Activated CD4-positive, alpha-beta T cell treated with anti-CD3 and anti-CD28 coated beads, Interleukin-2, amount 10 ng/mL, durations not matched to agents 7 days and 5 days (primary cell): ENCODE measurements at regions not wholly inside any gene's neighbourhood (a gene's known extent, or its start where the extent isn't known, plus 50 kb on each side); places are given as distances from the start of the nearest gene placed in this dataset.

Experiments
- CTCF ChIA-PET: fragments of 350-600 bp; sonication (Branson Sonifier 250); formaldehyde crosslinking; loops from one replicate; lab custom pipeline; 2021; ENCODE audit warnings: antibody characterized with exemption; lab: Charles Lee
- POLR2A ChIA-PET: fragments of 350-600 bp; sonication (Branson Sonifier 250); formaldehyde crosslinking; loops from one replicate; lab custom pipeline; 2021; ENCODE audit warnings: antibody characterized with exemption; lab: Charles Lee
- DNase-seq: peaks from one replicate; pipeline ENCODE4 v3.0.0-alpha.2; 2020
- H3K27ac Mint-ChIP-seq: one replicate; pipeline ENCODE4 v1.8.0; 2021; ENCODE audit warnings: mild to moderate bottlenecking, moderate library complexity, mixed read lengths
- H3K27me3 Mint-ChIP-seq: one replicate; pipeline ENCODE4 v1.8.0; 2021; ENCODE audit warnings: mixed read lengths
- H3K36me3 Mint-ChIP-seq: one replicate; pipeline ENCODE4 v1.8.0; 2021; ENCODE audit warnings: low read depth, mixed read lengths
- H3K4me1 Mint-ChIP-seq: one replicate; pipeline ENCODE4 v1.8.0; 2021; ENCODE audit warnings: mixed read lengths
- H3K4me3 Mint-ChIP-seq: one replicate; pipeline ENCODE4 v1.8.0; 2021; ENCODE audit warnings: mild to moderate bottlenecking, moderate library complexity, mixed read lengths
- H3K9me3 Mint-ChIP-seq: one replicate; pipeline ENCODE4 v1.8.0; 2021; ENCODE audit warnings: mixed read lengths

DNA sequence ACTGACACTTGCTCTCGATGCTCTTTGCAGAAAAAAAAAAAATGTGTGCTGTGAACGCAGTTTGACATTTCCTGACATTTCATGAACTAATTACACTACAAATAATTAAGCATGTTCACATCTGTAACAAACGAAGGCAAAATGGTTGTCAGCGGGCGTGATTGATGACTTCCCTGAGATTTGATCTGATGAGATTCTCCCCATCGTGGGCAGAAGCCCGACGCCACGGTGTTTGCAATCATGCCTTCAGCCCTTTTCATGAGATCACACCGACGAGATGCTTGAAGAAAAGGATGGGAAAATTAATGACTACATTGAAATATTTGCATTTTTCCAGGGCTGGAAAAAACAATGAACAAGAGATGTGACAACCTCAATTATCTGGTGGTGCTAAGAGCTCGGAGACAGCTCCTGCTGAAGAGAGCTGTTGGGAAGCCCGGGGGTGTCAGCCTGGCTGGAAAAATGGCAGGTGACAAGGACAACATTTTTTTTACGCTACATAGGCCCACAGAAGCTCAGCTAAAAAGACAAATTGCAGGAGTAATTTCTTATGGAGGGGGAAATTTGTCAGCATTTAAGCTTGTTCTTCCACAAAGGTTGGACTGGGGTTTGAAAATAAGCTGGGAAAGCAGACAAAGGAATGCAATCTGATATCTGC is 259.4 kb upstream of the IRX3 start:
- Mint-ChIP-seq H3K9me3 (no peaks in the 10 kb centered on the region), H3K27me3 (no peaks in the 10 kb centered on the region), H3K4me3 (no peak overlapping the region), H3K4me1 (no peaks in the 10 kb centered on the region), H3K36me3 (no peaks in the 10 kb centered on the region), H3K27ac (no peak overlapping the region)
- CTCF ChIA-PET = no interaction called here
- POLR2A ChIA-PET = no interaction called here
- no peak for DNase-seq

DNA sequence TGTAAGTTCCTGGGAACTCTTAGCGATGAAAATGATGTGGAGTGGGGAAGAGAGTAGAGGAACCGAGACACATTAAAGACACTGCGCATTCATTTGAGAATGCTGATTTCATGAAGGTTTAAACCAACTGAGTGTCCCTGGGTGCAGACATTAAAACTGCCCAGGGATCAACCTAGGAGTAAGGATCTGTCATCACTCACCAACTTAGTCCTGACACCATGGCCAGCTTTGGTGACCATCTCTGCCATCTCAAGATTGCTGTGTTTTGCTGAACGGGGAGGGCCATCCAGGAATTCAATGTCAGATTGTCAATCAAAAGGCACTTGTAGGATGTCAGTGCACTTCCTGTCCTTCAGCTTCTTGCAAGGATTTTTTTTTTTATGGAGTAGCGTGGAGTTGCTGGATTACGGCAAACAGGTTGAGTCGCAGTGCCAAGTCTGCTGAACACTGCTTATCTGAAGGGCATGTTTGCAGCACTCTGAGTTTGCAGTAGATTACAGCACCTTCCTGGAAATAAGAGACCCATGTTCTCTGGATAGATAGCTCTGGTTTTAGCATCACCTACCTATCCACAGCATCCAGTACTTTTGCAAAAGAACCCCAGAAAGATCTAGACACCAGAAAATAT is 258.1 kb upstream of the IRX3 start:
- Mint-ChIP-seq H3K27ac (no peak overlapping the region), H3K4me3 (no peak overlapping the region), H3K27me3 (no peaks in the 10 kb centered on the region), H3K36me3 (no peaks in the 10 kb centered on the region), H3K9me3 (no peaks in the 10 kb centered on the region), H3K4me1 (no peaks in the 10 kb centered on the region)
- CTCF ChIA-PET = interaction anchor here (1.2 to 1.3 kb wide), 2 partner anchors 9 to 12 kb away, joined by 3 to 4 read pairs; no protein-coding TSS in a partner anchor
- POLR2A ChIA-PET = no interaction called here
- no peak for DNase-seq

GRCh38 chr16:54542805-54543505 is 256.4 kb upstream of the IRX3 start:
- Mint-ChIP-seq H3K27ac (no peak overlapping the region), H3K4me1 (no peaks in the 10 kb centered on the region), H3K27me3 (no peaks in the 10 kb centered on the region), H3K36me3 (no peaks in the 10 kb centered on the region), H3K9me3 (no peaks in the 10 kb centered on the region), H3K4me3 (no peak overlapping the region)
- DNase-seq = no peak
- ChIA-PET CTCF (interaction anchor here (1.0 kb wide), 1 partner anchor 103 kb away, joined by 3 read pairs; no protein-coding TSS in a partner anchor), POLR2A (no interaction called here)

- CTCF ChIA-PET = no interaction called here
- H3K4me3 Mint-ChIP-seq = no peak overlapping the region
- H3K4me1 Mint-ChIP-seq = no peaks in the 10 kb centered on the region
- no peaks in the 10 kb centered on the region for H3K27me3 Mint-ChIP-seq
- H3K36me3 Mint-ChIP-seq = no peaks in the 10 kb centered on the region
- H3K9me3 Mint-ChIP-seq = no peaks in the 10 kb centered on the region
- no peak overlapping the region for H3K27ac Mint-ChIP-seq
- no peak for DNase-seq
- POLR2A ChIA-PET = no interaction called here
Observed at GRCh38 chr16:54540525-54541180, 254.1 kb upstream of the IRX3 start.

DNA sequence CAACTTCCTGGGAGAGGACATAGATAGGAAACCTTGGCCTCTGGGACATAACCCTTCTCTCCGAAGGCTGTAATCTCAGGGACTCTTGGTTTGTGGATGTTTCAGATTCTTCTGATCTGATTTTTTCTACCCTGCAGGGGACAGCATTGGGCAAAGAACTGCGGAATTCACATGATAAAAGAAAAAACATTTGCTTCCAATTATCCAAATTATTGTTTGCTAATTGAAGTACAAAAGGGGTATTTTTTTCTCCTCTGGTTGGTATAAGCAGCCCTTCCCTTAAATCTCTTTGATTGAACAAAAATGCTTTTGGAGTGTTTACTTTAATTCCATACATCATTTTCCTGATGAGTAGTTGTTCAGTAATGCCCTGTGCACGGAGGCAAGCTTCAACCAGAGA is 251.7 kb upstream of the IRX3 start:
- ChIA-PET CTCF (interaction anchor here (0.6 kb wide), 2 partner anchors 12 to 139 kb away, joined by 4 to 5 read pairs; no protein-coding TSS in a partner anchor), POLR2A (no interaction called here)
- Mint-ChIP-seq H3K9me3 (no peaks in the 10 kb centered on the region), H3K36me3 (no peaks in the 10 kb centered on the region), H3K27me3 (no peaks in the 10 kb centered on the region), H3K27ac (no peak overlapping the region), H3K4me3 (no peak overlapping the region), H3K4me1 (no peaks in the 10 kb centered on the region)
- DNase-seq = no peak

- peaks cover 2% of the 10 kb centered on the region for H3K27me3 Mint-ChIP-seq
- H3K27ac Mint-ChIP-seq = no peak overlapping the region
- ChIA-PET POLR2A (no interaction called here), CTCF (no interaction called here)
- no peaks in the 10 kb centered on the region for H3K36me3 Mint-ChIP-seq
- H3K4me1 Mint-ChIP-seq = no peaks in the 10 kb centered on the region
- H3K4me3 Mint-ChIP-seq = no peak overlapping the region
- peaks cover 11% of the 10 kb centered on the region for H3K9me3 Mint-ChIP-seq
- DNase-seq = no peak
Observed at GRCh38 chr16:54533856-54534490, 247.4 kb upstream of the IRX3 start.

- Mint-ChIP-seq H3K27ac (no peak overlapping the region), H3K27me3 (no peaks in the 10 kb centered on the region), H3K4me1 (no peaks in the 10 kb centered on the region), H3K9me3 (peaks cover 14% of the 10 kb centered on the region), H3K4me3 (no peak overlapping the region), H3K36me3 (no peaks in the 10 kb centered on the region)
- ChIA-PET POLR2A (no interaction called here), CTCF (no interaction called here)
- no peak for DNase-seq
Observed at GRCh38 chr16:54526916-54527315, 240.3 kb upstream of the IRX3 start.

DNA sequence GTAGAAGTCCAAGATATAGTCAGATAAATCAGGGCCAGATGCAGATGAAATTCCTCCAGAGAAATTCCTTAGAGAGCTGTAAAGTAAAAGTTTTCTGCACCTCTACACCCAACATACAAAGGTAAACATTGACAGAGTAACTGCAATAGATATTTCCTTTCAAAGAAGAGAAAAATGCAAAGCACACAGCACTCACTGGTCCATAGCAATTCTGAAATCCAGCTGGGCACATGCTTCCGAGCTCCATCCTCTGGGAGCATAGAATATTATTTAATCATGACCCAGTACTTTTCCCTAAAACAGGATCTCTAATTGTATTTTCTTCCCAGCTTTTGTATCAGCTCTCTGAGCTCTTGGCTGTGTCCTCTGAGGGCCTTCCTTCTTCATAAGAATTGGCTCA is 239.5 kb upstream of the IRX3 start:
- Mint-ChIP-seq H3K27me3 (no peaks in the 10 kb centered on the region), H3K9me3 (peaks cover 11% of the 10 kb centered on the region), H3K4me1 (no peaks in the 10 kb centered on the region), H3K27ac (no peak overlapping the region), H3K4me3 (no peak overlapping the region), H3K36me3 (no peaks in the 10 kb centered on the region)
- no peak for DNase-seq
- ChIA-PET POLR2A (no interaction called here), CTCF (no interaction called here)

DNA sequence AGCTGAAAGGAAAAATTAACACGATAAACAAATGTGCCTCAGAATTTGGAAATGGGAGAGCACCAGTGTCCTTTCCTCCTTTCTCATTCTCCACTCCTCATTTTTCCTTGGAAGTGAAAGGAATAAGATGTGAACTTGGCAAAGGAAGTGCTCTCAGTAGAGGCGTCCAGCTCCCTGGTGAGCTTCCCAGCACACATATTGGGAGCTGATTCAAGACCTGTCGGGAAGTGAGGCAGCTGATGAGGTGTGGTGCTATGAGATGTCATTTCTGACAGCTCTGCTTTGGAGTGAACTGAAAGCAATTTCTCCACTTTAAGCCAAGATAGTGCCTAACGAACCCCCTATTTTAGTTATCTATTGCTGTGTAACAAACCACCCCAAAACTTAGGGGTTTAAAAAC is 238.5 kb upstream of the IRX3 start:
- no peak overlapping the region for H3K27ac Mint-ChIP-seq
- no peaks in the 10 kb centered on the region for H3K4me1 Mint-ChIP-seq
- POLR2A ChIA-PET = no interaction called here
- DNase-seq = no peak
- no peaks in the 10 kb centered on the region for H3K27me3 Mint-ChIP-seq
- H3K36me3 Mint-ChIP-seq = no peaks in the 10 kb centered on the region
- peaks cover 11% of the 10 kb centered on the region for H3K9me3 Mint-ChIP-seq
- no peak overlapping the region for H3K4me3 Mint-ChIP-seq
- CTCF ChIA-PET = no interaction called here

GRCh38 chr16:54522584-54522983 is 236.0 kb upstream of the IRX3 start:
- H3K27me3 Mint-ChIP-seq = no peaks in the 10 kb centered on the region
- ChIA-PET CTCF (no interaction called here), POLR2A (no interaction called here)
- no peaks in the 10 kb centered on the region for H3K36me3 Mint-ChIP-seq
- no peak for DNase-seq
- peaks cover 11% of the 10 kb centered on the region for H3K9me3 Mint-ChIP-seq
- H3K4me3 Mint-ChIP-seq = no peak overlapping the region
- no peak overlapping the region for H3K27ac Mint-ChIP-seq
- no peaks in the 10 kb centered on the region for H3K4me1 Mint-ChIP-seq

- H3K27me3 Mint-ChIP-seq = no peaks in the 10 kb centered on the region
- peaks cover 4% of the 10 kb centered on the region for H3K9me3 Mint-ChIP-seq
- CTCF ChIA-PET = no interaction called here
- no peak overlapping the region for H3K27ac Mint-ChIP-seq
- no peak overlapping the region for H3K4me3 Mint-ChIP-seq
- POLR2A ChIA-PET = no interaction called here
- no peaks in the 10 kb centered on the region for H3K4me1 Mint-ChIP-seq
- DNase-seq = no peak
- no peaks in the 10 kb centered on the region for H3K36me3 Mint-ChIP-seq
Observed at GRCh38 chr16:54521327-54521726, 234.7 kb upstream of the IRX3 start.

DNA sequence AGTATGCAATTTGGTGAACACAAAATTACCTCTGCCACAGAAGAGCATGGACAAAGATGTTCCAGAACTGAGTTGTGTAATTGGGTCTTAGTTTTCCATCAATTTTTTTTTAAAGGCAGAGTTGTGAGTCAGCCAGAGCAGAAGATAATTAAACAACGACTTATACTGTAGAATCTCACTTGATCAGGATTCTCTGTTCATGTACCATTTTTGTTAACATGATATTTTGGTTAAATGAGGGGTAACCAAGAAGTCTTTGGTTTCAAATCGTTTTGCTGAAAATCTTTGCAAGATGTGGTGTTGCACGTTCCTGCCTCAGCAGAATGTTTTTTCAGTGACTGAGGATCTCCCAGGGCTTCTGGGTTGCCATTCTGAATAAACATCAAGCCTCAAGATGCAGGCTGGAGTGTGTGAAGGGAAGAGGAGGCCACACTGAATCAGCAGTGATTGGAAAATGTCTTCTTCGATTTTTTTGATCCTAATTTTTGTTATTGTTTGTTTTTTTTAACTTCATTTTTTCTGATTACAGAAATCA is 232.6 kb upstream of the IRX3 start:
- Mint-ChIP-seq H3K36me3 (no peaks in the 10 kb centered on the region), H3K27ac (no peak overlapping the region), H3K4me1 (no peaks in the 10 kb centered on the region), H3K4me3 (no peak overlapping the region), H3K27me3 (no peaks in the 10 kb centered on the region), H3K9me3 (no peaks in the 10 kb centered on the region)
- POLR2A ChIA-PET = no interaction called here
- no peak for DNase-seq
- CTCF ChIA-PET = interaction anchor here (0.6 kb wide), 2 partner anchors 11 to 838 kb away, joined by 3 read pairs; no protein-coding TSS in a partner anchor
